LNCAP (cell line): ENCODE measurements at regions not wholly inside any gene's neighbourhood (a gene's known extent, or its start where the extent isn't known, plus 50 kb on each side); places are given as distances from the start of the nearest gene placed in this dataset.

Source experiments
- CTCF ChIP-seq: fragments of 450-650 bp; IDR thresholded peaks from 2 replicates; pipeline ENCODE4 v1.5.1; 2017; ENCODE audit warnings: mild to moderate bottlenecking

GRCh38 chr21:15627011-15627410 lies 102.8 kb upstream of the USP25 start:
- no peak for TF ChIP-seq CTCF

- no peak for TF ChIP-seq CTCF
Observed at GRCh38 chr21:15627823-15628222, 102.0 kb upstream of the USP25 start.

- no peak for TF ChIP-seq CTCF
Observed at GRCh38 chr21:15631342-15631741, 98.4 kb upstream of the USP25 start.

GRCh38 chr21:15638856-15639549 lies 90.8 kb upstream of the USP25 start:
- no peak for TF ChIP-seq CTCF

GRCh38 chr21:15644489-15644888 lies 85.3 kb upstream of the USP25 start:
- TF ChIP-seq CTCF: no peak

GRCh38 chr21:15645830-15646229 lies 84.0 kb upstream of the USP25 start:
- no peak for TF ChIP-seq CTCF

- no peak for TF ChIP-seq CTCF
Observed at GRCh38 chr21:15650735-15651134, 79.0 kb upstream of the USP25 start.

- no peak for TF ChIP-seq CTCF
Observed at GRCh38 chr21:15651172-15651571, 78.6 kb upstream of the USP25 start.
